ENCODE measurements at regions not wholly inside any gene's neighbourhood (a gene's known extent, or its start where the extent isn't known, plus 50 kb on each side); places are given as distances from the start of the nearest gene placed in this dataset.
"Not testable (repeated sequence)": the region's sequence is repeated elsewhere in the genome, so short reads cannot be mapped to it uniquely, and the experiment has no call there.

- intact Hi-C loops (cut with DNase I) = no loop called here
- Histone ChIP-seq H3K4me3 (no peak overlapping the region), H3K36me3 (no peaks in the 10 kb centered on the region), H3K4me1 (no peaks in the 10 kb centered on the region), H3K27ac (no peak overlapping the region), H3K9me3 (no peaks in the 10 kb centered on the region), H3K27me3 (no peaks in the 10 kb centered on the region)
- ATAC-seq = no peak
- DNase-seq = no peak
- TF ChIP-seq, protein P1, sequence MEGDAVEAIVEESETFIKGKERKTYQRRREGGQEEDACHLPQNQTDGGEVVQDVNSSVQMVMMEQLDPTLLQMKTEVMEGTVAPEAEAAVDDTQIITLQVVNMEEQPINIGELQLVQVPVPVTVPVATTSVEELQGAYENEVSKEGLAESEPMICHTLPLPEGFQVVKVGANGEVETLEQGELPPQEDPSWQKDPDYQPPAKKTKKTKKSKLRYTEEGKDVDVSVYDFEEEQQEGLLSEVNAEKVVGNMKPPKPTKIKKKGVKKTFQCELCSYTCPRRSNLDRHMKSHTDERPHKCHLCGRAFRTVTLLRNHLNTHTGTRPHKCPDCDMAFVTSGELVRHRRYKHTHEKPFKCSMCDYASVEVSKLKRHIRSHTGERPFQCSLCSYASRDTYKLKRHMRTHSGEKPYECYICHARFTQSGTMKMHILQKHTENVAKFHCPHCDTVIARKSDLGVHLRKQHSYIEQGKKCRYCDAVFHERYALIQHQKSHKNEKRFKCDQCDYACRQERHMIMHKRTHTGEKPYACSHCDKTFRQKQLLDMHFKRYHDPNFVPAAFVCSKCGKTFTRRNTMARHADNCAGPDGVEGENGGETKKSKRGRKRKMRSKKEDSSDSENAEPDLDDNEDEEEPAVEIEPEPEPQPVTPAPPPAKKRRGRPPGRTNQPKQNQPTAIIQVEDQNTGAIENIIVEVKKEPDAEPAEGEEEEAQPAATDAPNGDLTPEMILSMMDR (IDR thresholded peaks at IDR 0.05) = no peak
Measured at GRCh38 chr15:57896114-57896513, 169.4 kb downstream of the ALDH1A2 start.

- ATAC-seq; H3K27ac ChIP-seq; intact Hi-C loops (cut with DNase I); H3K27me3 ChIP-seq; H3K36me3 ChIP-seq; DNase-seq; H3K4me1 ChIP-seq; H3K9me3 ChIP-seq; H3K4me3 ChIP-seq: not testable (repeated sequence)
Measured at GRCh38 chr15:57896899-57897298, 168.6 kb downstream of the ALDH1A2 start.

DNA sequence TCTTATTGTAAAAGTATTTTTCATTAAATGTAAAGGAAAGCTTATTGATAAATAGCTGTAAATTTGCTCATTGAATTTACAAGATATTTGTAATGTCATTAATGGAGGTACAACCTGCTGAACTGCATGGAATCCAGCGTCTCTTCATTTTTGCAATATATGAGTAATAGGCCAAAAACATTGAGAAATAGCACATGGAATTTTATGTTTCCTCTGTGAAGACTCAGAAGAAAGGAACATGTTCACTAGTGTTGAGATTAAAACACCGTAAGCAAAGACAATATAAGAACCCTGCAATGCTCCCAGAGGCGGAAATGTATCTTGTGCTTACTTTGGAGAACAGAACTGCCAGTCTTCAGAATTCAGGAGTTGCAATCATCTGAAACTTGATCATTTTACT is 167.6 kb downstream of the ALDH1A2 start:
- ATAC-seq (no peak), DNase-seq (no peak)
- TF ChIP-seq, protein P1 (IDR thresholded peaks at IDR 0.05) = no peak
- intact Hi-C loops (cut with DNase I) = no loop called here
- Histone ChIP-seq H3K36me3 (no peaks in the 10 kb centered on the region), H3K4me1 (no peaks in the 10 kb centered on the region), H3K9me3 (no peaks in the 10 kb centered on the region), H3K4me3 (no peak overlapping the region), H3K27me3 (no peaks in the 10 kb centered on the region), H3K27ac (no peak overlapping the region)

GRCh38 chr15:57902155-57902554 is 163.4 kb downstream of the ALDH1A2 start:
- H3K27ac ChIP-seq = no peak overlapping the region
- no peak overlapping the region for H3K4me3 ChIP-seq
- no peak for ATAC-seq
- no peaks in the 10 kb centered on the region for H3K36me3 ChIP-seq
- H3K4me1 ChIP-seq = no peaks in the 10 kb centered on the region
- H3K9me3 ChIP-seq = no peaks in the 10 kb centered on the region
- DNase-seq = no peak
- TF ChIP-seq, protein P1 (IDR thresholded peaks at IDR 0.05) = no peak
- intact Hi-C loops (cut with DNase I) = no loop called here
- H3K27me3 ChIP-seq = no peaks in the 10 kb centered on the region

Data from left lung (tissue), 4 donors.